ENCODE measurements at regions not wholly inside any gene's neighbourhood (a gene's known extent, or its start where the extent isn't known, plus 50 kb on each side); places are given as distances from the start of the nearest gene placed in this dataset.

GRCh38 chr10:88082806-88083596 lies 219.6 kb downstream of the PTEN start:
- no peak for DNase-seq (ENCODE audit: low spot score)

DNA sequence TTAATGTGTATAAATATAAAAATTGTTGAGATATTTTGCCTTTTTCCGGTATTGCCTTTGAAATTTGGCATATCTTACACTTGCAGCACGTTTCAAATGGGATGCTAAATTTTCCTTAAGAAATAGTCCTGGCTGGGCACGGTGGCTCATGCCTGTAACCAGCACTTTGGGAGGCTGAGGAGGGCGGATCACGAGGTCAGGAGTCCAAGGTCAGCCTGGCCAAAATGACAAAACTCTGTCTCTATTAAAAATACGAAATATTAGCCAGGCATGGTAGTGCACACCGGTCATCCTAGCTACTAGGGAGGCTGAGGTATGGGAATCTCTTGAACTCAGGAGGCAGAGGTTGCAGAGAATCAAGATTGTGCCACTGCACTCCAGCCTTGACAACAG lies 220.2 kb downstream of the PTEN start:
- no peak for DNase-seq (ENCODE audit: low spot score)

DNA sequence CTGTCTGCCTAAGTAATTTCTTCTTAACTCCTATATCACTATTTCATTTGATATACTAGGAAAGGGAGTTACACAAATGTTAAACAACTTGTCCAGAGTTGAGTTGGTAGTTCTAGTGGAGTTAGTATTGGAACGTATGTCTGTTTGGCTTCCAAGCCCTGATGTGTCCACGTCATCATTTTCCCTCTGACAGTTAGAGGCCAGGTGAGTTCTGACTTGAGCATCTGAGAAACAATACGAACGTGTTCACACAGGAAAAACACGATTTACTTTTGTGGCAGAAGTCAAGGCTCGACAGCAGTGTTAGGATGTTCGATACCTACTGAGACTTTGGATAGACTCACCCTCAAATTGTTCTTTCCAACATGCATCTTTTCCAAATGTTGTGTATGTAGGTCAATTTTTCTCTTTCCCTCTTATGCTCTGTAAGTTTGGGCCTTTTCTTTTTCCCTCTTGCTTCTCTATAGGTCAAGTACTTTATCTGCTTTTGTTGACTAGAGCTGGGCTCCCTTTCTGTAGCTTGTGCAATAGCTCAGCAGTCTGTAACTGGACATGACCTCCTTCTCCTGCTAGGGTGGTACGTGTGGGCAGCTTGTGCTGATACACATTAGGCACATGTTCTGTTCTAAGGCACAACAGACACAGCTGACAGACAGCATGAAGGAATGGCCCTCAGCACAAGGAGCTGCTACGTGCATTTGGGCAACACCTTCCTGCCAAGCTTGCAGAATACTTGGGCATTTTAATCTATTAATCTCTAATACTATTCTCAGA lies 222.9 kb downstream of the PTEN start:
- DNase-seq (ENCODE audit: low spot score): no peak

DNA sequence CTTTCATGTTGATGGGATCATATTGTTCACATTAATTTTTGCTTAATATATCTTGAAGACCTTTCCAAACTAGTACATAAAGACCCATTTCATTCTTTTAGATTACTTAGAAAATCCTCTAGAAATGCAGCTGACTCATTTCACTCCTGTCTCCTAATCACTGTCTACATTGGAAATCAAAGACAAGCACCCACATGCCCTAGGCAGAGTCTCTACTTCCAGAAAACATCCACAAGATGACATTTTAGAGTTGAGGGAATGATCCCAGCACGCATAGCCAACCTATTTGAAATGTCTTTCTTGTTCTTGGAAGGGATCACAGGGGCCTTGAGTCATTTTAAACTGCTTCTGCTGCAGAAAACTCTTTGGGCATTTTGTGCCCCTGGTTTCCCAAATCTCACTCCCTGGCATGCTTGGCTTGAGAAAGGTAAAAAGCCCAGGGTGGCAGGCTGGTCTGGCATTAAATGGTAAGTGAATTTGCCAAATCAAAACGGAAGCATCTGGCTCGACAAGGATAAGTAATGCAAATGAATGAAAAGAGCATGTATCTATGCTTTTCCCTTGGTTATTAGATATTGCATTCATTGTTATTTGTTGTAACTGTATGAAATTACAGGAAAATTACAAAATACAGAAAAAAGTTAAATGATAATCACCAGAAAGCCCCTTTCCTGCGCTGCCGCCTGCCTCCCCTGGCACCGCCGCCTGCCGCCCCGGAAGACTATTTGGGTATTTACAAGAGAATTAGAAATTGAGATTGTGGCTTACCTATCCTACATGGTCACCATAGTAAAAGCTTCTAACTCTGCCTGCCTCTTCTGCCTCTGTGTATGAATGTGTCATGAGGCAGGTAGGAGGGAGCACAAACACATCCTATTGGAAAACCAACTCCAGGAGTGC lies 225.3 kb downstream of the PTEN start:
- DNase-seq (ENCODE audit: low spot score): no peak

GRCh38 chr10:88089498-88089897 lies 226.1 kb downstream of the PTEN start:
- DNase-seq (ENCODE audit: low spot score): no peak

GRCh38 chr10:88090568-88091214 lies 227.3 kb downstream of the PTEN start:
- no peak for DNase-seq (ENCODE audit: low spot score)

DNA sequence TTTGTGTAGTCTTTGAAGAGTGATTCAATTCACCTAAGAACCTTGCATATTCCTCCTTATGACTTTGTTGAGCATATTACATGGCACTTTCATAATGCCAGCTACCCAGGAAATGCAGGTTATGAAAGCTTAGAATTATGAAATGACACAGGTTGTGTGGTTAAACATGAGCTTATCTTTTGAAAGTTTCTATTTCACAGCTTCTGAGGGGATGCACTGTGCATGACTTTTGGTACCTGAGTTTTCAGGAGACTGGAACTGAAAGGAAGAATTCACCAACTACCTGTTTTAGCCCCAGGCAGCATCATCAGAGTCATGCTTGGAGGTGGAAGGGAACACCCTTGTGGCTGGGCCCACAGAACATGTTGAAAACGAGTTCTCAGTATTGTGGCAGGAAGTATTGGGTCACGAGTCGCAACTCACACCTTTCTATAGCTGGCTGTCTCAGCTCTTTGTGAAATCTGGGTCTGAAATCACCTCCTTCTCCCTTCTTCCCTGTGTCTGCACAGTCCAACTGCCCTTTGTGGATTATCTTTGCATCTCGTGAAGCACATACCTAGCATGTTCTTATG lies 228.2 kb downstream of the PTEN start:
- DNase-seq (ENCODE audit: low spot score): peak; percentile 77

- DNase-seq (ENCODE audit: low spot score): no peak
Observed at GRCh38 chr10:88092265-88092664, 228.8 kb downstream of the PTEN start.

GRCh38 chr10:88092973-88093372 lies 229.5 kb downstream of the PTEN start:
- no peak for DNase-seq (ENCODE audit: low spot score)

DNA sequence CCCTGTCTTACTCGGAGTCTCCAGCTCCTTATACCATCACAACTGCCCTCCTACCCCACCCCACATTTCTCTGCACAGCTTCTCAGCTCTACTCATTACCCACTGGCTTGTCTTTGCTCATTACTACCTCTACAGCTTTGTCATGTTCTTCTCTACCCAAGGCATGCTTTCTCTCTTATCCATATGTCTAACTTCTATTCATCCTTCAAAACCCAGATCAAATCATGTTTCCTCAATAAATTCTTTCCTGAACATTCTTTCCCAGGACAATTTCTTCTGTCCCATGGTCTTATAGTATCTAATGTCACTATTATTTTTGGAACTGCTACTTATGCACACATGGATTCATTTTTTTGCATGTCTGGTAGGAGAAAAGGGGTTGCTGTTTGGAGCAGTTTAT lies 231.4 kb downstream of the PTEN start:
- DNase-seq (ENCODE audit: low spot score): no peak

DNA sequence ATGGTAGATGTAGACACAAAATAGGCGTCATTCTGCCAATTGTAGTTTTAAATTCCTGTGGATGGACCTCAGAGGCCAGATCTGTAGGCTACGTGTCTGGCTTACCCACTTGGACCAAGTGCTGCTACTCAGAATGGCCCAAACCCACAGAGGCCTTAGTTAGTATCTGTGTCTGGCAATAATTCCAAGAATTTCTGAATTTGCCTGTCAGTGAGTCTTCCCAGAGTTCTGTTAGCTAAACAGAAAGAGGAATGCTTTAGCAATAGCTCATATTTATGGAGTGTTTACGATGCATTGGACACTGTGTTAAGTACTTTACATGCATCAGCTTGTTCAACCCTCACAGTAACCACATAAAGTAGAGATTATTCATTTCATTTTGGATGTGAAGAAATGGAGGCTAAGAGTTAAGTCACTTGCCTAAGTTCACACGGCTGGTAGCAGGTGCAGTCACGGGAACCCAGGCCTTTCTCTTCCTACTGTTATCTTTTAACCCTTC lies 231.8 kb downstream of the PTEN start:
- DNase-seq (ENCODE audit: low spot score): no peak

- DNase-seq (ENCODE audit: low spot score): no peak
Observed at GRCh38 chr10:88095778-88096431, 232.5 kb downstream of the PTEN start.

DNA sequence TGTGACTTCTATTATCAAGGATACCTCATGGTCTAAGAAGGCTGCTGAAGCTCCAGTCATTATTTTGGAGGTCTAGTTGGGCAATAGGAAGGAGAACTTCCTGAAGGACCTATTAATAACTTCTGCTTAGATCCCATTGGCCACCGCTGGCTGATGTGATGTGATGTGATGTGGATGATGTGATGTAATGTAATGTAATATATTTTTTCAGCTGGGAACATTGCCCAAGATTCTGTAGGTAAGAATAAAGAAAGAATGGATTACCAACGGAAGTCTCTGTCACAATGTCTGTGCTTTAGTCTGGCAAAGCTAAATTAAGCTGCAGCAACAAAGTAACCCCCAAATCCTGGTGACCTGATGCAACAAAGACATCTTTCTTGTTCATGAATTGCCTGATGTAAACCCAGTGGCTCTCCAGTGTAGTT lies 233.7 kb downstream of the PTEN start:
- no peak for DNase-seq (ENCODE audit: low spot score)

DNA sequence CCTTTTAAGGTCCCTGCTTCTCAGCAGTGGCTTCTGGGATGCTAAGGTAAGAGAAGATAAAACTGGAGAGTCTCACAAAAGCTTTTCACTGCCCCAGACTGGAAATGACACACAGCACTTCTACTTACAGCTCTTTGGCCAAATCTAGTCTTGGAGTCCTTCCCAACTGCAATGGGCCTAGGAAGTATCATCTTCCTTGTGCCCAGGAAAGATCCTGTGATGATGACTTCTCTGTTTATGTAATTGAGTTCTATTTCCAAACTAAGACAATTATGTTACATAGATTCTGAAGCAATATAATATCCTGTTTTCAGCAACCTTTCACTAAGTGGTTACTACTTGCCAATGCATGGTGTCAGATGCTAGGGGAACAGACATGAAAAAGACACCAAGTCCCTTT lies 234.1 kb downstream of the PTEN start:
- no peak for DNase-seq (ENCODE audit: low spot score)

DNA sequence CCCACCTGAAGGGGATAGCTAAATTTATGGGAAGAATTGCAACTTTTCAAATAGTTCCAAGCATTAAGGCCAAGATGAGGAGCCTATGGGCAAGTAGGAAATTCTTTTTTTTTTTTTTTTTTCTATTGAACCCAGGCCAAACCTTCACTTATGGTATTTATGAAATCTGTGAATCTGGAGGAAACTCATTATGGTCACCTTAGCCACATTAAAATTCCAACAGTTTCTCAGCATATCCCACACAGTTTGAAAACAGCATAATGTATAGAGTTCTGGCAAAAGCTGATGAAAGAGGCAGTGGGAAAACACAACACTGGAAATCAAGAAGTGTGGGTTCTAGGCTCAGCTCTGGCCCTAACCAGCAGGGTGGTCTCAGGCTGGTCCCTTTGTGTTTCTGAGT lies 236.9 kb downstream of the PTEN start:
- no peak for DNase-seq (ENCODE audit: low spot score)

DNA sequence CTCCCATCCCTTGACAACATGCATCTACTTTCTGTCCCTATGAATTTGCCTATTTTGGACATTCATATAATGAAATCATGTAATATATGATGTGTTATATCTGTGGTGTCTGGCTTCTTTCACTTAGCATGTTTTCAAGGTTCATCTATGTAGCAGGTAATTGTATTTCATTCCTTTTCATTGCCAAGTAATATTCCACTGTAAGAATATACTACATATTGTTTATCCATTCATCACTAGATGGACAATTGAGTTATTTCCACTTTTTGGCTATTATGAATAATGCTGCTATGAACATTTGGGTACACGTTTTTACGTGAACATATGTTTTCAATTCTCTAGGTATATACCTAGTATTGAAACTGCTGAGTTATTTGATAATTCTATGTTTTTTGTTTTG lies 238.2 kb downstream of the PTEN start:
- DNase-seq (ENCODE audit: low spot score): no peak

- no peak for DNase-seq (ENCODE audit: low spot score)
Observed at GRCh38 chr10:88103576-88103975, 240.2 kb downstream of the PTEN start.

DNA sequence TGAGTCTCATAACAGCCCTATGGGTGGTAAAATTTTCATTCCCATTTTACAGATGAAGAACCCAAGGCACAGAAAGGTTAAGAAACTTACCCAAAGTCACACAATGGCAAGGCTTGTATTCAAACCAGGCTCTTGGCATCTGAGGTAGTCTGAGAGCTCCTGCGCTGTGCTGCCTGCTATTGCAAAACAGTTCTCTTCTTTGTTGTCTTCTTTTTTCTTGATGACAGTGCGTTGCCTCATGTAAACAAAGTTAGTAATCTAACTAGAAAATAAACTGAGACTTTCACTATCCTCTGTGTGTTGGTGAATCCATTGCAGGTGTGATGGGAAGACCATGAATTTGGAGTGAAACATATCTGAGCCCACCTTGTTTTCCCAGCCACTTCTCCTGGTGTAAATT lies 240.8 kb downstream of the PTEN start:
- DNase-seq (ENCODE audit: low spot score): no peak

- DNase-seq (ENCODE audit: low spot score): no peak
Observed at GRCh38 chr10:88106366-88106765, 242.9 kb downstream of the PTEN start.

- DNase-seq (ENCODE audit: low spot score): no peak
Observed at GRCh38 chr10:88107296-88108097, 244.1 kb downstream of the PTEN start.
